ENCODE measurements at regions not wholly inside any gene's neighbourhood (a gene's known extent, or its start where the extent isn't known, plus 50 kb on each side); places are given as distances from the start of the nearest gene placed in this dataset.

DNA sequence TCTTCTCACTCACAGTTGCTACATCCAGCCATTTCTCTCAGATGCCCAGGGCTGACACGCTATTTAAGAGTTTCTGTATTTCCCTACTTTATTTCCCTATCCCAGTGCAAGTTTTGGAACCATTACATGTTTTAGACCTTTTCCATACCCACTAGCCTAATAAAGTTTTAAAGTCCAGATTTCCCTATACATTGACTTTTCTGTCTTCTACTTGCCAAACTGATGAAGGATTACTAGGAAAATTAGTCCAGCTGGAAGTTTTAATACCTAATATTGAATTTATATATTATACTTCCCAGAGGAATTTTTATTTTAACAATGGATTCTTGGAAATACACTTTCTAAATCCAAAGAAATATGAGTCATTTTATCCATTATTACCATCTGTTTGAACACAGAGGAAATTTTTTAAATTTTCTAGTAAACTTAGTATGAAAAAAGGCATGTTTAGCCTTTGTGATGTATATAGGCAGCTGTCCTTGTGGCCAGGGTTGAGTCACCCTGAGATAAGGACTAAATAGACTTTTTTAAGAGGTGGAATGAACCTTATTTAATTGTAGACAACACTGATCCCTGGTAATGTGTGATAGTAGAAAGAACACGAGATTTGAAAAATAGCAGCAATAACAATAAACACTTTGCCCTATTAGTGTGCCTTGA is 205.0 kb downstream of the TFEC start:
- intact Hi-C loops (cut with DNase I): no loop called here
- Histone ChIP-seq H3K27me3 (no peaks in the 10 kb centered on the region), H3K36me3 (peaks cover 2% of the 10 kb centered on the region), H3K4me1 (ENCODE audit: insufficient read depth) (no peaks in the 10 kb centered on the region), H3K27ac (no peak overlapping the region), H3K9me3 (no peaks in the 10 kb centered on the region), H3K4me3 (no peak overlapping the region)
- 53 to 58% (median 57%) methylated on average over 2 of the region's 2 CpGs for WGBS, 3 donors
- DNase-seq: no peak
- TF ChIP-seq EP300 (IDR thresholded peaks at IDR 0.05) (no peak), POLR2A (IDR thresholded peaks at IDR 0.05) (no peak)
- TF ChIP-seq, protein P1, sequence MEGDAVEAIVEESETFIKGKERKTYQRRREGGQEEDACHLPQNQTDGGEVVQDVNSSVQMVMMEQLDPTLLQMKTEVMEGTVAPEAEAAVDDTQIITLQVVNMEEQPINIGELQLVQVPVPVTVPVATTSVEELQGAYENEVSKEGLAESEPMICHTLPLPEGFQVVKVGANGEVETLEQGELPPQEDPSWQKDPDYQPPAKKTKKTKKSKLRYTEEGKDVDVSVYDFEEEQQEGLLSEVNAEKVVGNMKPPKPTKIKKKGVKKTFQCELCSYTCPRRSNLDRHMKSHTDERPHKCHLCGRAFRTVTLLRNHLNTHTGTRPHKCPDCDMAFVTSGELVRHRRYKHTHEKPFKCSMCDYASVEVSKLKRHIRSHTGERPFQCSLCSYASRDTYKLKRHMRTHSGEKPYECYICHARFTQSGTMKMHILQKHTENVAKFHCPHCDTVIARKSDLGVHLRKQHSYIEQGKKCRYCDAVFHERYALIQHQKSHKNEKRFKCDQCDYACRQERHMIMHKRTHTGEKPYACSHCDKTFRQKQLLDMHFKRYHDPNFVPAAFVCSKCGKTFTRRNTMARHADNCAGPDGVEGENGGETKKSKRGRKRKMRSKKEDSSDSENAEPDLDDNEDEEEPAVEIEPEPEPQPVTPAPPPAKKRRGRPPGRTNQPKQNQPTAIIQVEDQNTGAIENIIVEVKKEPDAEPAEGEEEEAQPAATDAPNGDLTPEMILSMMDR (IDR thresholded peaks at IDR 0.05): no peak

DNA sequence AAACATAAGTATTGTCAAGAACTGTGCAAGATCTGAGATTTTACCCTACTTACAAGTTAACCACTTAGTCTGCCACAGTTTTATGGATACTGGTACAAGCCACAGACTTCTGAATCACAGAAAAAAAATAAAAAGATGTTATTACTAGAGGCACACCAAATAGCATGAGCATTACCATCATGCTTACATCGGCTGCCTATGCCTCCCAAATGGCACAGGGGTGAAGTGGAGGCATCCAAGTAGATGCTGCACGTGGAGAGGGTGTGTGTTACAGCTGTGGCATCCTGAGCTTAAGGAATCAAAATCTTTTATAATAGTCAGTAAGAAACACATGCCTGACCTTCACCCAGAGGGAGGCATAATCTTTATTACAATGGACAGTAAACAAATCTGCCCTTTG is 207.8 kb downstream of the TFEC start:
- H3K9me3 ChIP-seq: no peaks in the 10 kb centered on the region
- no peak overlapping the region for H3K4me3 ChIP-seq
- H3K4me1 ChIP-seq (ENCODE audit: insufficient read depth): no peaks in the 10 kb centered on the region
- WGBS, 3 donors: 54 to 68% (median 55%) methylated on average over 2 of the region's 2 CpGs
- no peaks in the 10 kb centered on the region for H3K36me3 ChIP-seq
- no peaks in the 10 kb centered on the region for H3K27me3 ChIP-seq
- DNase-seq: no peak
- intact Hi-C loops (cut with DNase I): no loop called here
- H3K27ac ChIP-seq: no peak overlapping the region
- TF ChIP-seq POLR2A (IDR thresholded peaks at IDR 0.05): no peak
- TF ChIP-seq, protein P1 (IDR thresholded peaks at IDR 0.05): no peak
- no peak for TF ChIP-seq EP300 (IDR thresholded peaks at IDR 0.05)

DNA sequence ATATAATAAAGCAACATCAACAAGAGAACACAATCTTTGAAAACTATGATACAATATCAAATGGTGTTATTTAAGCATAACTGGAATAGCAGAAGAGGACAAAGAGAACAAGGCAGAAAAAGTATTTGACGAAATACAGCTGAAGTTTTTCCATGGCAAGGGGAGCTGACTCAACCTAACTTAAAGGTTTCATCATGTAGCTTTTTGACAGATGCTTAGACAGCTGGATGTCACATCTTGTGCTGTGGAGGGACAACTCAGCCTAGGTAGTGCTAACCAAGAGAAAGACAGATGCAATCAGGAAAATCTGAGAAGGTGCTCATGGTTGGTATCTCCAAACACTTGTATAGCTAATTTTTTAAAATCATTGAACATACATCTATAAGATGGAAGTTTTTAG is 208.2 kb downstream of the TFEC start:
- H3K4me3 ChIP-seq: no peak overlapping the region
- no peaks in the 10 kb centered on the region for H3K27me3 ChIP-seq
- no peaks in the 10 kb centered on the region for H3K36me3 ChIP-seq
- H3K4me1 ChIP-seq (ENCODE audit: insufficient read depth): no peaks in the 10 kb centered on the region
- H3K27ac ChIP-seq: no peak overlapping the region
- DNase-seq: no peak
- H3K9me3 ChIP-seq: no peaks in the 10 kb centered on the region
- WGBS, 3 donors: 49 to 92% (median 80%) methylated on average over 1 of the region's 1 CpG
- TF ChIP-seq, protein P1 (IDR thresholded peaks at IDR 0.05): no peak
- intact Hi-C loops (cut with DNase I): no loop called here

DNA sequence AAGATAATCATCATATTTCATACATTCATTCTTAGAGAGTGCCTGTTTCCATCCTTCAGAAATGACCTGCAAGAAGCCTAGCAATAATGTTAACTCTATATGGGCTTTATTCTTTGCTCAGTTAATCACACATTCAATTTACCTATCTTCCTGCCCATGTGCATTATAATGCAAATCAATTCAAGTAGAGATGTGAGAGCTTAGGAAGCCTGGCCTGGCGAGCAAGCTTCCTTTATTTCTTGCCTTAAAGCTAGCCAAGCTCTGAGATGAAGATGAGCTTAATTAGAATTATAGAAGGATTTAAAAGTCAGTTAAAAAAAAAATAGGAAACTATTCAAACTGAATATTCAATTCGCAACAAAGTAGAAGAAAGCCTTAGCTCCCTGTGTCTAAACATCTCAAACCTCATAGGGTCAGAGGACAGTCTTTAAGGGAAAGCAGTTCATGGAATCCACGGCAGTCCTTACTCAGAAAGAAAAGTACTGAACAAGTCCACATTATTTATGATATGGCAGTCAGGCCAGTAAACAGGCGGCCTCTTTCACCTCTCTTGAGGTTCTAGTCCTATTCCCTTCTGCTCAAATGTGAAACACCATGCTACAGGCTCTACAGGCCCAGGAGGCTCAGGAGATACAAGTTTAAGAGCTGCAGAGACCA is 214.1 kb downstream of the TFEC start:
- Histone ChIP-seq H3K4me3 (no peak overlapping the region), H3K27ac (no peak overlapping the region), H3K4me1 (ENCODE audit: insufficient read depth) (no peaks in the 10 kb centered on the region), H3K27me3 (no peaks in the 10 kb centered on the region), H3K9me3 (no peaks in the 10 kb centered on the region), H3K36me3 (no peaks in the 10 kb centered on the region)
- intact Hi-C loops (cut with DNase I): no loop called here
- WGBS, 3 donors: 80 to 83% (median 83%) methylated on average over 4 of the region's 4 CpGs
- no peak for DNase-seq
- TF ChIP-seq EP300 (IDR thresholded peaks at IDR 0.05) (no peak), POLR2A (IDR thresholded peaks at IDR 0.05) (no peak)
- TF ChIP-seq, protein P1 (IDR thresholded peaks at IDR 0.05): no peak

All from ovary (tissue), 7 donors.